HUDEP-2 (cell line): ENCODE measurements at regions not wholly inside any gene's neighbourhood (a gene's known extent, or its start where the extent isn't known, plus 50 kb on each side); places are given as distances from the start of the nearest gene placed in this dataset.

Experiments
- DNase-seq, 76 experiments: peaks; one replicate each; lab custom pipeline; 2025; ENCODE audit not compliant: unreplicated experiment in 76 of 76; lab: John Stamatoyannopoulos, UW

GRCh38 chr16:85185303-85186100 lies 73.2 kb upstream of the CIBAR2 start:
- DNase-seq, result no peak

GRCh38 chr16:85187002-85187401 lies 74.7 kb upstream of the CIBAR2 start:
- no peak for DNase-seq

GRCh38 chr16:85187447-85187846 lies 75.2 kb upstream of the CIBAR2 start:
- DNase-seq, result no peak

- DNase-seq, result no peak
Measured at GRCh38 chr16:85187886-85188285, 75.6 kb upstream of the CIBAR2 start.

GRCh38 chr16:85188822-85189672 lies 76.8 kb upstream of the CIBAR2 start:
- no peak for DNase-seq

GRCh38 chr16:85190572-85190971 lies 78.3 kb upstream of the CIBAR2 start:
- DNase-seq, result no peak

- DNase-seq, result no peak
Measured at GRCh38 chr16:85191341-85191965, 79.2 kb upstream of the CIBAR2 start.

GRCh38 chr16:85192238-85193114 lies 80.2 kb upstream of the CIBAR2 start:
- no peak for DNase-seq

GRCh38 chr16:85193115-85193493 lies 80.8 kb upstream of the CIBAR2 start:
- DNase-seq, result no peak

GRCh38 chr16:85193876-85194275 lies 81.6 kb upstream of the CIBAR2 start:
- no peak for DNase-seq

- no peak for DNase-seq
Measured at GRCh38 chr16:85194307-85195270, 82.3 kb upstream of the CIBAR2 start.

- no peak for DNase-seq
Measured at GRCh38 chr16:85195271-85195647, 83.0 kb upstream of the CIBAR2 start.

- no peak for DNase-seq
Measured at GRCh38 chr16:85195900-85196772, 83.9 kb upstream of the CIBAR2 start.

- DNase-seq, result no peak
Measured at GRCh38 chr16:85196976-85197375, 84.7 kb upstream of the CIBAR2 start.

- no peak for DNase-seq
Measured at GRCh38 chr16:85197611-85198566, 85.6 kb upstream of the CIBAR2 start.

- no peak for DNase-seq
Measured at GRCh38 chr16:85199069-85199725, 86.9 kb upstream of the CIBAR2 start.

- DNase-seq, result no peak
Measured at GRCh38 chr16:85199880-85200279, 87.6 kb upstream of the CIBAR2 start.
